Thyroid gland (tissue), 4 donors: ENCODE measurements at regions not wholly inside any gene's neighbourhood (a gene's known extent, or its start where the extent isn't known, plus 50 kb on each side); places are given as distances from the start of the nearest gene placed in this dataset.

Source experiments
- POLR2A ChIP-seq, 2 donors: fragments of 450-650 bp; IDR thresholded peaks; one replicate each; pipeline ENCODE4 v1.6.1; 2017; ENCODE audit warnings: antibody characterized with exemption in 2 of 2, mild to moderate bottlenecking in 2 of 2, moderate library complexity in 1 of 2
- TF ChIP-seq, protein P1 (sequence below), 6 experiments: fragments of 200-600 bp in 3 of 6; fragments of 450-650 bp in 3 of 6; sonication (generic) in 3 of 6; IDR thresholded peaks; one replicate each; pipeline ENCODE4 v1.5.1; 2016 to 2019; ENCODE audit warnings: antibody characterized with exemption in 6 of 6, mild to moderate bottlenecking in 2 of 6, inconsistent platforms in 1 of 6, moderate library complexity in 1 of 6

DNA sequence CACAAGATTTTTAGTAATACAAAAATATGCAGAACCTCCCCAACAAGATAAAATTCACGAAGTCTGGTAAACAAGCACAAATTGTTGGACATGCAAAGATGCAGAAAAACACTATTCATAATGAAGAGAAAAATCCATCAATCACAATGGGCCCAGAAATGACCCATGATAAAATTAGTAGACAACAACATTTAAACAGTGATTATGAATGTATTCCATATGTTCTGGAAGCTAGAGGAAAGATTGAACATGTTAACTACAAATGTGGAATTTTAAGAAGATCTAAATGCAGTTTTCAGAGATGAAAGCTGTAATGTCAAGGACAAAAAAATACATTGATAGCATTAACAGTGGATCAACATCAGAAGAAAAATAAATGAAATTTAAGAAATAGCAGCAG, 243.3 kb upstream of the LINC00305 start:
- TF ChIP-seq, protein P1, sequence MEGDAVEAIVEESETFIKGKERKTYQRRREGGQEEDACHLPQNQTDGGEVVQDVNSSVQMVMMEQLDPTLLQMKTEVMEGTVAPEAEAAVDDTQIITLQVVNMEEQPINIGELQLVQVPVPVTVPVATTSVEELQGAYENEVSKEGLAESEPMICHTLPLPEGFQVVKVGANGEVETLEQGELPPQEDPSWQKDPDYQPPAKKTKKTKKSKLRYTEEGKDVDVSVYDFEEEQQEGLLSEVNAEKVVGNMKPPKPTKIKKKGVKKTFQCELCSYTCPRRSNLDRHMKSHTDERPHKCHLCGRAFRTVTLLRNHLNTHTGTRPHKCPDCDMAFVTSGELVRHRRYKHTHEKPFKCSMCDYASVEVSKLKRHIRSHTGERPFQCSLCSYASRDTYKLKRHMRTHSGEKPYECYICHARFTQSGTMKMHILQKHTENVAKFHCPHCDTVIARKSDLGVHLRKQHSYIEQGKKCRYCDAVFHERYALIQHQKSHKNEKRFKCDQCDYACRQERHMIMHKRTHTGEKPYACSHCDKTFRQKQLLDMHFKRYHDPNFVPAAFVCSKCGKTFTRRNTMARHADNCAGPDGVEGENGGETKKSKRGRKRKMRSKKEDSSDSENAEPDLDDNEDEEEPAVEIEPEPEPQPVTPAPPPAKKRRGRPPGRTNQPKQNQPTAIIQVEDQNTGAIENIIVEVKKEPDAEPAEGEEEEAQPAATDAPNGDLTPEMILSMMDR (IDR thresholded peaks at IDR 0.05): no peak
- no peak for TF ChIP-seq POLR2A (IDR thresholded peaks at IDR 0.05)
